GM12891 (cell line): ENCODE measurements at regions not wholly inside any gene's neighbourhood (a gene's known extent, or its start where the extent isn't known, plus 50 kb on each side); places are given as distances from the start of the nearest gene placed in this dataset.

Experiments used
- PAX5 ChIP-seq: IDR thresholded peaks from 2 replicates; pipeline ENCODE4 v1.6.1; 2011; ENCODE audit warnings: low read length, moderate library complexity, mild to moderate bottlenecking; ENCODE audit not compliant: insufficient read depth, severe bottlenecking
- POLR2A ChIP-seq: IDR thresholded peaks from 2 replicates; pipeline ENCODE4 v1.6.1; 2011; ENCODE audit warnings: low read depth, low read length, control low read depth
- POLR2AphosphoS5 ChIP-seq: IDR thresholded peaks from 2 replicates; pipeline ENCODE4 v1.6.1; 2011; ENCODE audit warnings: low read depth, low read length, control low read depth
- POU2F2 ChIP-seq: IDR thresholded peaks from 2 replicates; pipeline ENCODE4 v1.6.1; 2011; ENCODE audit warnings: low read depth, mild to moderate bottlenecking, control low read depth, low read length, moderate library complexity
- SPI1 ChIP-seq: IDR thresholded peaks from 2 replicates; pipeline ENCODE4 v1.6.1; 2011; ENCODE audit warnings: low read depth, low read length, control low read depth
- TAF1 ChIP-seq: IDR thresholded peaks from 2 replicates; pipeline ENCODE4 v1.6.1; 2011; ENCODE audit warnings: low read depth, low read length, control low read depth

DNA sequence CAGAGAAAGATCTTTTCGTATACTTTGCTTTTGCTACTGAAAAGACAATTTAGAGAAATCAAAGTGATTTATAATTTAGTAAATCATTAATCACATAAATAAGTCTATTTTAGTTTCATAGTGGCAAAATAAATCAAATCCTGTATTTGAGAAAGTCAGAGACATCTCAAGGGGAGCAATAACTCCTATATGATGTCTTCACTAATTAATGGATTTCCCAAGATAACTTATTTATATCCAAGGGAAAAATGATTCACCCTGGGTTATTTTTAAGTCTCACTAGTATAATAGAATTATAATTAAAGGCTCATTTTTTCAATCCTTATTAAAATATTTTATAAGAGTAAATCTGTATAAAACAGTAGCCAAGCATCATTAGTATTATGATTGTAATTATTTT lies 177.8 kb upstream of the GIMD1 start:
- TF ChIP-seq SPI1 (no peak), POLR2AphosphoS5 (no peak), POLR2A (no peak), TAF1 (no peak), POU2F2 (no peak), PAX5 (no peak)
